DOHH2 (cell line): ENCODE measurements at regions not wholly inside any gene's neighbourhood (a gene's known extent, or its start where the extent isn't known, plus 50 kb on each side); places are given as distances from the start of the nearest gene placed in this dataset.

ENCODE experiments used
- H3F3A ChIP-seq: fragments of 200-600 bp; sonication (generic), shearing (Covaris generic); 2 replicates; pipeline ENCODE4 v1.6.0; 2016; ENCODE audit warnings: antibody characterized with exemption, mild to moderate bottlenecking; ENCODE audit not compliant: control insufficient read depth, insufficient read depth
- H3K27ac ChIP-seq: fragments of 200-600 bp; sonication (generic); 2 replicates; pipeline ENCODE4 v1.5.1; 2014; ENCODE audit warnings: low read depth, mild to moderate bottlenecking, low read length, moderate library complexity
- H3K27me3 ChIP-seq: fragments of 200-600 bp; sonication (generic); 2 replicates; pipeline ENCODE4 v1.6.1; 2014; ENCODE audit warnings: mild to moderate bottlenecking, low read length, mixed read lengths; ENCODE audit not compliant: control insufficient read depth
- H3K36me3 ChIP-seq: fragments of 200-600 bp; sonication (generic); 2 replicates; pipeline ENCODE4 v1.6.1; 2014; ENCODE audit warnings: mild to moderate bottlenecking, low read length, moderate library complexity, mixed read lengths; ENCODE audit not compliant: control insufficient read depth
- H3K4me1 ChIP-seq: fragments of 200-600 bp; sonication (generic); 2 replicates; pipeline ENCODE4 v1.6.1; 2014; ENCODE audit warnings: mild to moderate bottlenecking, low read length, mixed read lengths; ENCODE audit not compliant: control insufficient read depth
- H3K4me2 ChIP-seq: fragments of 200-600 bp; sonication (generic); 2 replicates; pipeline ENCODE4 v1.6.0; 2014; ENCODE audit warnings: mild to moderate bottlenecking, low read length, moderate library complexity
- H3K4me3 ChIP-seq: fragments of 200-600 bp; sonication (generic); 2 replicates; pipeline ENCODE4 v1.5.1; 2014; ENCODE audit warnings: mild to moderate bottlenecking, low read length, mixed read lengths
- H3K79me2 ChIP-seq: fragments of 200-600 bp; sonication (generic); 2 replicates; pipeline ENCODE4 v1.6.1; 2014; ENCODE audit warnings: mild to moderate bottlenecking, low read length, mixed read lengths; ENCODE audit not compliant: control insufficient read depth
- H3K9me2 ChIP-seq: fragments of 200-600 bp; sonication (generic); replicated peaks from 2 replicates; pipeline ENCODE4 v1.6.1; 2014; ENCODE audit warnings: mild to moderate bottlenecking, low read length, mixed read lengths; ENCODE audit not compliant: control insufficient read depth
- H3K9me3 ChIP-seq: fragments of 200-600 bp; sonication (generic); 2 replicates; pipeline ENCODE4 v1.6.1; 2014; ENCODE audit warnings: antibody characterized with exemption, low read length, mixed read lengths; ENCODE audit not compliant: control insufficient read depth, insufficient read depth
- H4K20me1 ChIP-seq: fragments of 200-600 bp; sonication (generic); 2 replicates; pipeline ENCODE4 v1.6.0; 2014; ENCODE audit warnings: low read depth, mild to moderate bottlenecking, antibody characterized with exemption, low read length, moderate library complexity; ENCODE audit not compliant: control insufficient read depth, insufficient read depth
- EZH2phosphoT487 ChIP-seq: fragments of 200-600 bp; sonication (generic); IDR thresholded peaks from 2 replicates; pipeline ENCODE4 v1.6.1; 2017; ENCODE audit warnings: borderline replicate concordance, mild to moderate bottlenecking, antibody characterized with exemption, low read length, moderate library complexity, mixed read lengths
- TF ChIP-seq, protein P1 (sequence below): fragments of 200-600 bp; sonication (generic); IDR thresholded peaks from one replicate; pipeline ENCODE4 v1.5.1; 2014; ENCODE audit warnings: antibody characterized with exemption, mild to moderate bottlenecking, low read depth, low read length; ENCODE audit not compliant: poor library complexity, severe bottlenecking

DNA sequence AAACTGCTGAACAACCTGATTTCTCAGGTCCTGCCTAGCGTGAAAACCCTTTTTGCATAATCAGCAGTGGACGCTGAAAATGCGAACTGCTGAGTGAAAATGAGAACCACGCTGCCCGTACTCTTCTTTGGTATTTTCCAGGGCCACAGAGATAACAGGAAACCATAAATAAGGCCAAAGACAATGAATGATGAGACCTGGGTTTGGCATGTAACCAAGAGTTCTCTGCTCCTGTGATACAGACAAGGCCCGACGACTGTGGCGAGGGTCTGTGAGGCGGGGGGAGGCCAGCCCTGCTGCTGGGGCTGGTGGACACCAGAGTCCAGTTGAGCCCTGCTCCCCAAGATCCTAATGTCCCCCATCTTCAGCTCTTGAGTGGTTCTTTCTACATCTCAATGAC lies 236.0 kb downstream of the WDR11 start:
- no peaks in the 10 kb centered on the region for H3K9me3 ChIP-seq
- no peaks in the 10 kb centered on the region for H3K36me3 ChIP-seq
- no peaks in the 10 kb centered on the region for H3K9me2 ChIP-seq
- no peaks in the 10 kb centered on the region for H3K4me1 ChIP-seq
- H3K4me3 ChIP-seq, result no peak overlapping the region
- H4K20me1 ChIP-seq, result no peaks in the 10 kb centered on the region
- TF ChIP-seq, protein P1, sequence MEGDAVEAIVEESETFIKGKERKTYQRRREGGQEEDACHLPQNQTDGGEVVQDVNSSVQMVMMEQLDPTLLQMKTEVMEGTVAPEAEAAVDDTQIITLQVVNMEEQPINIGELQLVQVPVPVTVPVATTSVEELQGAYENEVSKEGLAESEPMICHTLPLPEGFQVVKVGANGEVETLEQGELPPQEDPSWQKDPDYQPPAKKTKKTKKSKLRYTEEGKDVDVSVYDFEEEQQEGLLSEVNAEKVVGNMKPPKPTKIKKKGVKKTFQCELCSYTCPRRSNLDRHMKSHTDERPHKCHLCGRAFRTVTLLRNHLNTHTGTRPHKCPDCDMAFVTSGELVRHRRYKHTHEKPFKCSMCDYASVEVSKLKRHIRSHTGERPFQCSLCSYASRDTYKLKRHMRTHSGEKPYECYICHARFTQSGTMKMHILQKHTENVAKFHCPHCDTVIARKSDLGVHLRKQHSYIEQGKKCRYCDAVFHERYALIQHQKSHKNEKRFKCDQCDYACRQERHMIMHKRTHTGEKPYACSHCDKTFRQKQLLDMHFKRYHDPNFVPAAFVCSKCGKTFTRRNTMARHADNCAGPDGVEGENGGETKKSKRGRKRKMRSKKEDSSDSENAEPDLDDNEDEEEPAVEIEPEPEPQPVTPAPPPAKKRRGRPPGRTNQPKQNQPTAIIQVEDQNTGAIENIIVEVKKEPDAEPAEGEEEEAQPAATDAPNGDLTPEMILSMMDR, result no peak
- TF ChIP-seq EZH2phosphoT487, result no peak
- H3K27ac ChIP-seq, result no peak overlapping the region
- no peaks in the 10 kb centered on the region for H3K79me2 ChIP-seq
- no peak overlapping the region for H3K4me2 ChIP-seq
- H3K27me3 ChIP-seq, result no peaks in the 10 kb centered on the region
- no peaks in the 10 kb centered on the region for H3F3A ChIP-seq

DNA sequence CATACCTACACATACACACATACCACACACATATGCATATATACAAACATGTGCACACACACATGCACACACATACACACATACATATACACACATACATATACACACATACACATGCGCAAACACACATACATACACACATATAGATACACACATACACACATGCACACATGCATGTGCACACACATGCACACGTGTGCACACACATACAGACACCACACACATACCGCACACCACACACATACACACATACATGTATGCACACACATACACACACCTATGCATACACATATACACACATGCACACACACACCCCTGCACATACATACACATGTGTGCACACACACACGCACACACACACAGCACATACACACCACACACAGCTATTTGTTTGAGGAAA lies 236.5 kb downstream of the WDR11 start:
- Histone ChIP-seq H3K4me3 (no peak overlapping the region), H3K9me3 (no peaks in the 10 kb centered on the region), H3K27me3 (no peaks in the 10 kb centered on the region), H3K4me1 (no peaks in the 10 kb centered on the region), H3K79me2 (no peaks in the 10 kb centered on the region), H3K4me2 (no peak overlapping the region), H3K9me2 (no peaks in the 10 kb centered on the region), H3K27ac (no peak overlapping the region), H3K36me3 (no peaks in the 10 kb centered on the region), H3F3A (no peaks in the 10 kb centered on the region), H4K20me1 (no peaks in the 10 kb centered on the region)
- TF ChIP-seq EZH2phosphoT487, result no peak

DNA sequence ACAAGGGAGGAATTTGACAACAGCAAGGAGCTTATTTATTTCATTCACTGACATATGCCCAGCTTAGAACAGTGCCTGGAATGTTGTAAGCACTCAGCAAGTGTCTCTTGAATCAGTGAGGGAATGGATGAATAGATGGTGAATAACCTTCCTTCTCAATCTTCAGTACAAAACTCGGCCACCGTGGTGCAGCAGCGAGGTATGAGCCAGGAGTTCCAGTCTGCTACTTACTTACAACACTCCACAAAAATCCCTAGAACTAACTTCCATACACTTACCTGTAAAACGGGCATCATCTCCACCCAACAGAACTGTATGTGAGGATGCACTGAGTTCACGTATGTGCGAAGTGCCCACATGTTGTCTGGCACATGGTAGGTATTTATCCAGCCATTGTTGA lies 237.4 kb downstream of the WDR11 start:
- H3K4me2 ChIP-seq, result no peak overlapping the region

DNA sequence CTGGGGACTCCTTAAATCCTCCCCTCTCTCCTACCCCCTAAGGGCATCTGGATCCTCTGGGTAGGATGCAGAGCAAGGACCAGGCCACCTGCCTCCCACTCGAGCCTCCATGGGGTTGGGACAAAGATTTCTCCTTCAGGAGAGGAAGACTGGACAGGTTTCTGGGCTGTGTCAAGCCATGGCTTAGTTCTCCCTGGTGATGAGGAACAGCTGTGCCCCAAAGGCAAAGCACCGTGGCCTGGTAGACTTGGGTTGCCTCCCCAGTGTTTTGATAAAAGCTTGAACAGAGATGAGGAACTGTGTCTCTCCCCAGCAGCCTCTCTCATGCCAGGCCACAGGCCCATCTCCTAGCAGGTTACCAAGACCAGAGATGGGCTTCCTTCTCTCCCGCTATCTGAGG lies 238.3 kb downstream of the WDR11 start:
- Histone ChIP-seq H3K36me3 (no peaks in the 10 kb centered on the region), H3K4me2 (no peak overlapping the region), H3K4me1 (no peaks in the 10 kb centered on the region), H3K9me2 (no peaks in the 10 kb centered on the region), H4K20me1 (no peaks in the 10 kb centered on the region), H3K9me3 (no peaks in the 10 kb centered on the region), H3K4me3 (no peak overlapping the region), H3K27me3 (no peaks in the 10 kb centered on the region), H3F3A (no peaks in the 10 kb centered on the region), H3K79me2 (no peaks in the 10 kb centered on the region), H3K27ac (no peak overlapping the region)
- TF ChIP-seq EZH2phosphoT487, result no peak
- TF ChIP-seq, protein P1, result no peak

More for the DNA sequence above, 237.4 kb downstream of the WDR11 start:
- Histone ChIP-seq H3K79me2 (no peaks in the 10 kb centered on the region), H3K27me3 (no peaks in the 10 kb centered on the region), H3K9me2 (no peaks in the 10 kb centered on the region), H3K4me1 (no peaks in the 10 kb centered on the region), H3K4me3 (no peak overlapping the region), H3K36me3 (no peaks in the 10 kb centered on the region), H3F3A (no peaks in the 10 kb centered on the region), H4K20me1 (no peaks in the 10 kb centered on the region), H3K9me3 (no peaks in the 10 kb centered on the region), H3K27ac (no peak overlapping the region)
- TF ChIP-seq EZH2phosphoT487, result no peak
- TF ChIP-seq, protein P1, result peak; percentile 21
